HG02938 (cell line): ENCODE measurements at regions not wholly inside any gene's neighbourhood (a gene's known extent, or its start where the extent isn't known, plus 50 kb on each side); places are given as distances from the start of the nearest gene placed in this dataset.

Experiments used
- ATAC-seq: cut with Tn5 transposase; IDR thresholded peaks from one replicate; pipeline ENCODE4 v1.9.1; 2021; ENCODE audit warnings: mild to moderate bottlenecking, moderate library complexity; ENCODE audit not compliant: unreplicated experiment

DNA sequence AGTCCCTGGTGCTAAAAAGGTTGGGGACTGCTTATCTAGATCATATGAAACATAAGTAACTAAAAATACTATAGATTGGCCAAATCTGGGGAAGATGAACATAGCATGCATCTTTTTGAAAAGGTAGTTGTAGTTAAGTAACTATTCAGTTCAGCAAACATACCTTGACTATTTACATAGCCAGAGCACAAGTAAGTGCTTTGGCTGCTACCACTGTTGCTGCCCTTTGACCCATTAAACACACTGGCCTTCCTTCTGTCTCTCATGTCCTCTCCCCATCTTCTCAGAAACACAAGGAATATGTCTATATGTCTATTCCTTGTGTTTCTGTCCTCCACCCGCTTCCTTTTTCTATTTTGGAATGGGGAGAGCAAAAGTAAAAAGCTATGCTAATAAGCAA is 87.9 kb upstream of the SPRY1 start:
- ATAC-seq, result no peak

DNA sequence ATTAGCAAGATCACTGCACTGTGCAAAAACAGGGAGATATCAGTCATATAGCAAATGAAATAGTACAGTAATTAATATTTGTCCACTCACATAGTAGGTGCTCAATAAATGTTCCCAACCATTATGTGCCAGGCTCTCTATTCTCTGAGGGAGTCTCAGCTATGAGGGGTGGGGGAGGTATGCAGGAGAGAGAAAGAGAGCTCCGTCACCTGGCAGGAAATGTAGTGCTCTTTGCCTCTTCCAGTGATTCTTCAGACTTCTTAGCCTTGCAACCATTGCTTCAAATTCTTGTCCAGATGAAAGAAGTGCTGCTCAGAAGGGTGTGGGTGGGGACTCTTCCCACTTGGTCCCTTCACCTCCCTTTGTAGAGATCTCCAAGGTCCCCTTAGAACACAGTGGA is 84.5 kb upstream of the SPRY1 start:
- no peak for ATAC-seq

DNA sequence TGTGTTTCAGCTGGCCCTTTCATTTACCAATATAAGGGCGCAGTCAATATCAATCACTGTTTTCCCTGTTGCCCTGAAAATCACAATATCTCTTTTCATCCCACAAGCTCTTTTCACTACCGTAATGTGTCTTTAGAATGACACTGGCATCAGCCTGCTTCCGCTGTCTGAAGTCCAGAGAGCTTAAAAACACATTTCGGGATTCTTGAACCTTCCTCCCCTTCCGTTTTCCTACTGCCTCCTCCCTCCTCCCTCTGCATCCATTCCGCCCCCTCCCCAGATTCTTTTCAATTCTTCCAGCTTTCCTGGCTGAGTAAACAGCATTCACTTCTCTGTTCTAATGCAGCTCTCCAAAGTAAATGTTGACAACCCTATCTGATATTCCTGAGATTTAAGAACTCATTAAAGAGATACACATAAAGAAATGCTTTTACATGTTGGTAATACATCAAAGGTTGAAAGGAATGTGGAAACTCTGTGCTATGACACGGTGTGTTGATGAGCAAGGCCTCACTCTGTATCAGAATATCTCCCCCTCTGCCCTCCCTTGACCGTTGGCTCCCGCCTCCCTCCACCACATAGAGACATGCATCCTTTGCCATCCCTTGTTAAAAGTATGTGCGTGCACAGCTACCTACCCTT is 83.5 kb upstream of the SPRY1 start:
- ATAC-seq, result no peak

DNA sequence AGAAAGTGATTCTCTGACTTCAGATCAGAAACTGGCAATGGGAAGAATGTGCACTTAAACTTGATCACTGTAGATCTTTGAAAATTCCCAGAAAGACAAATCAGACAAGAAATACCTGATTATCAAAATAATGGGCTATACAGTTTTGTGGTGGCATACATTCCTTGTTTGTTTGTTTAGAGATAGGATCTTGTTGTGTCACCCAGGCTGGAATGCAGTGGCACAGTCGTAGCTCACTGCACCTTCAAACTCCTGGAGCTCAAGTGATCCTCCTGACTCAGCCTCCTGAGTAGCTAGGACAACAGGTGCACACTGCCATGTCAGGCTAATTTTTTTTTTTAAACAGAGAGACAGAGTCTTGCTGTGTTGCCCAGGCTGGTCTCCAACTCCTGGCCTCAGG is 81.0 kb upstream of the SPRY1 start:
- no peak for ATAC-seq

DNA sequence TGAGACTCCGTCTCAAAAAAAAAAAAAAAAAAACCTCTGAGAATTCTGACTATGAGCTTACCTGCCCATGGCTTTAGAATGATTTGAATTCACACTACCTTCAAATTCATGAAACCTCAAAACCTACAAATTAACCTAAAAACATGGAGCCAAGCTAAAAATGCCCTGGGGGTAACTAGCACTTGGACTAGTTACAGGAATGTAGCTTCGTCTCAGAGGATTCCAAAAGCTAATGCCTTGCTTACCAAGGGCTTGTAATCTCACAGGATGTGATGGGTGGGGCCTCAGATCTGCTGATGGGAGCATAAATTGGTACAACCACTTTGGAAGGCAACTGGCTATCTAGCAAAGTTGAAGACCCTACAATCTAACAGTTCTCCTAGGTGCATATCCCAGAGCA is 79.4 kb upstream of the SPRY1 start:
- ATAC-seq, result no peak

DNA sequence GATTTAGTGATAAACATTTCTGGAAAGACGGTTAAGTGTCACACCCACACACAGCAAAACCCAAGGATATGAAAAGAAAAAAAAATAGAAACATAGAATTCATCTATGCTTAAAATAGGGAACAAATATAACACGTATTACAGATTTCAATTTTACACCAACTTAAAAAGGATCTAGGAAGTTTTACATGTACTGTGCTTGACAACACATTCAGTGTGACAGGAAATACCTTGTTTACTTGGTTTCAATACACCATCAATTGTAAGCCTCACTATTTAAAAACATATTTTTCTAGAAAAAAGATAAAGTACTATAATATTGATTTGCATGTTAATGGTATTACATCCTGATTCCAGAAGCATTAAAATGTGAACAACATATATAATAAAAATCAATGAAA is 77.0 kb upstream of the SPRY1 start:
- no peak for ATAC-seq

DNA sequence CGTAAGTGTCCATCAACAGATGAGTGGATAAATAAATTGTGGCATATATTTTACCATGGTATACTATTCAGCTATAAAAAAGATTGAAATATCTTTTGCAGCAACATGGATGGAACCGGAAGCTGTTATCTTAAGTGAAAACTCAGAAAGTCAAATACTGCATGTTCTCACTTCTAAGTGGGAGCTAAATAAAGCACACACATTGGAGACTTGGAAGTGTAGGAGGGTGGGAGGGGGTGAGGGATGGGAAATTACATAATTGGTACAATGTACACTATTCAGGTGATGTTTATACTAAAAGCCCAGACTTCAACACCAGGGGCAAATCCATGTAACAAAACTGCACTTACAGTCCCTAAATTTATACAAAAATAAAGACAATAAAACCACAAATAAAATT is 72.6 kb upstream of the SPRY1 start:
- no peak for ATAC-seq

DNA sequence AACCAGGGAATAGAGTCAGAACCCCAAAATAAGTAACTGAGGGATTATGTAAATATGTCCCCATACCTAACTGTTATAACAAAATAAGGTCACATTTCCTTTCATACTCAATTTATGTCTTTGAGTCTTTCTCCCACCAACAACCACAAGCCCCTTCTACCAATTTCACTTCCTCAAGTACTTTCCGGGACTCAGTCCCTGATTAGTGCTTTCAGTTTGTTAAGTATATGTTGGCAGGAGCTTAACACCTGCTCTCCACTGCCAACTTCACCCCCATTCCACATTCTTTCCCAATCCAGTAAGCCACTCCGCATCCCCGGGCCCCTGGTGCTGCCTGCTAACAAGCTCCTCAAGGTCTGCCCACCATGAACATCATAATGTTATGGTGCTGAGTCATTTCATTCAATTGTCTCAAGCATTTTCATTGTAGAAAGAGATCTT is 71.3 kb upstream of the SPRY1 start:
- ATAC-seq, result peak; percentile 97

DNA sequence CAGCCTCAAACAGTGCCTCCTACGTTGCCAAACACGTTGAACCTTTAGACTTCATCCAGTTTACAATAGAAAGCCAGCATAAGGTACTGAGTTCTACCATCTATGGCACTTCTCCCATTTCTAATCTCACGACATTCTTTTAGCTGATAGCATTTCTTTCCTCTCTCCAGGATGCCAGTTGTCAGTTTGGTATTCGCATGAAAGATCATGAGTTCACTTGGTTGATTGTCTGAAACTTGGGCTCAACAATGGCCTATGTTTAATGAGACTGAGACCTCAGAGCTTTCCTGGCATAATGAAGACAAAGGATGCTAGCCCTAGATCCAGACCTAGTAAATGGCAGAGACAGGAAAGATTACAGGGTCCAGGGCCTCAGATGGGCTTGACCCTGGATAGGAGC is 69.2 kb upstream of the SPRY1 start:
- ATAC-seq, result no peak

DNA sequence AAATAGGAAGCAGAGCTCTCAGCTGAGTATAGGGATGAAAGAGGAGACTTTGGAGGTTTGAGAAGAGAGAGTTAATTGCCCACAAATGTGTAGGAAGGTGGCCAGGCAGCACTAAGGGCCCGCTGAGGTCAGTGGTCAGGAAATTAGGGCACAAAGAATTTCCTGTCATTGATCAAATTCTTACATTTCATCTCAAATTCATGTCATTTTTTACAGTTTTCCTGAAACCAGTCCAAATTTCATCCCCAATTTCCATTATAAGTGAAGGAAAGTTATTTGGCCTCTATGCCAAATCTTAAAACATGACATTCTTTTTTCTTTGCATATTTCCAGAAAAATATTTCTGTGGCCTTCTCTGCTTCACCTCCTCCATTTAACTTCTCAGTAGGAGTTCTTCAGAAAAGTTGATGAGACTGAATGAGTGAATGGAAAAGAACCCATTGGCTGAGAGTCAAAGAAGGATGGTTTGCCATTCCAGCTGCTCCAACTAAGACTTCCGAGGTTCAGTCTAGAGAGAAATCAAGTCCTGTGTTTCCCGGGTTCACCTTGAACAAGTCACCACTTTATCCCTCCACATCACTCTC is 68.7 kb upstream of the SPRY1 start:
- no peak for ATAC-seq

DNA sequence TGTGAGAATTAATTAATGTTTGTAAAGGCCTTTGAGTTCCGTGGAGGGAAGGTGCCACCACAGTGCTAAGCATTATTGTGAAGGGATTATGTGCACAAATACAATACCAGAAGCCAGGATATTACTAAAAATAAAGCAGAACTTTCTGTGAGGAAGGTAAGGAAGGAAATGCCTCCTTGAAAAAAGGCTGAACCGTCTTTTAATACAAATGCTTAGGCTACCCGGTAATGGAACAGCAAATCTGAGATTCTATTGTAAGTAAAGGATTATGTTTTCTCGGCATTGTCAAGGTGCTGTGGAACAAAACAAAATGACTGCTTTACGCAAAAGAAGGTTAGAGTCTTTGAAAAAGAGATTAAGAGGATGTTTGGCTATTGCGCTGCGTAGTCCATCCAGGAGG is 57.9 kb upstream of the SPRY1 start:
- ATAC-seq, result no peak

DNA sequence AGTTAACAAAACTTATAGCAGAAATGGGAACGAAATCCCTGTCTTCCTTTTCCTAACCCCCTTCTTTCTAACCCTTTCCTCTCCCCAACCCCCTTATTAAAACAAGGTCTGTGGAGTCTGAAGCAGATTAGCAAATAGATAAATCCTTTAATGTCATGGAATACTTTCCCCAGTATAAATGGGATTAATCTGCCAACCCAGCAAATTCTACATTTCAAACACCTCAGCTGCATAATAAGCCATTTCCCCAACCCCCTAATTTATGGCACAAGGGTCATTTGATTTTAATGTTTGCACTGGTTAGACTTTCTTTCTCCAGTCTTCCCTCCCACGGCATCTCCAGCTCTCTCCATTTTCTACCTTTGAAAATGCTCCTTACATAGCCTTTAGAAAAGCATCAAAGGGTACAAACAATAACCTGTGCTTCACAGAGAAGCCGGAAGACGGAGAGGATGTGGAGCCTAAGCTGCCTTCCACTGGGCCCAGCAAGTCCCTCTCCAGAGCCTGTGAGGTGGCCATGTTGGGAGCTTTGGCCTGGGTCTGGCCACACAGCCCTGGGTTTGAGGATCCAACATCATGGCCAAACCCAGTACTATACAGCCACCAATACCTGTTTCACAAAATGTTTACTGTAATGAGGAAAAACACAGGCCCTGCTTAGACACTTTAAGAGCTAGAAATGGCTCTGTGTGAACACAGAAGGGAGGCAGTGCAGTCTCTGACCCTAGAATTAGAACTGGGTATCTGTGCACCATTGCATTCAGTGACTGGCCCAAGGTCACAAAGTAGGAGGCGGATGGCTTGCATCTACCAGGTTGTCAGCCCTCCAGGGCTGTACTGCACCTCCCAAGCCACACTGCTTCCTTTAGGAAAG is 56.9 kb upstream of the SPRY1 start:
- no peak for ATAC-seq

DNA sequence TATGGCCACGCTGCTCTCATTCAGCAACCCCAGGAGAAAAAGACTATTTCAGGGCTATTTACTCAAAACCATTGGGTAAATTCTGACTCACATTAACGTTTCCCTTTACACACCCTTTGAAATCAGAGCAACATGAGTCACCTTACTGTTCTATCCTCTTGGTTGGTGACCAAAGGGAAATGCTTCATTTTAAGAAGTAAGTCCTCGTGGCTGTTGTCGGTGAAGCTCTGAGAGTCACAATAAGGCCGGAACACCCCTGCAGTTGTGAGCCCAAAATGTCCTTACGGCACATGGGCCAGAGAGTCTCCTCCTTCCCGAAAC is 56.3 kb upstream of the SPRY1 start:
- ATAC-seq, result no peak

DNA sequence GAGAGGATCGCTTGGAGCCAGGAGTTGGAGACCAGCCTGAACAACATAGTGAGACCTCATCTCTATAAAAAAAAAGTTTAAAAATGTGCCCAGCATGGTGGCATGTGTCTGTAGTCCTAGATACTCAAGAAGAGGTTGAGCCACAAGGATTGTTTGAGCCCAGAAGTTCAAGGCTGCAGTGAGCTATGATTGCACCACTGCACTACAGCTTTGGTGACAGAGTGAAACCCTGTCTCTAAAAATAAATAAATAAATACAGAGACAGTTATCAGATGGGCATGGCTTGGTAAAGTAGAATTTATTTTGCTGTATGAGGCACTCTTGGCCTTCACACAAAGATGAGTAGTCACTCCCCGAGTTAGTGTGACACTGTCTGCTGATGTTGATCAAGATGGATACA is 54.1 kb upstream of the SPRY1 start:
- no peak for ATAC-seq

DNA sequence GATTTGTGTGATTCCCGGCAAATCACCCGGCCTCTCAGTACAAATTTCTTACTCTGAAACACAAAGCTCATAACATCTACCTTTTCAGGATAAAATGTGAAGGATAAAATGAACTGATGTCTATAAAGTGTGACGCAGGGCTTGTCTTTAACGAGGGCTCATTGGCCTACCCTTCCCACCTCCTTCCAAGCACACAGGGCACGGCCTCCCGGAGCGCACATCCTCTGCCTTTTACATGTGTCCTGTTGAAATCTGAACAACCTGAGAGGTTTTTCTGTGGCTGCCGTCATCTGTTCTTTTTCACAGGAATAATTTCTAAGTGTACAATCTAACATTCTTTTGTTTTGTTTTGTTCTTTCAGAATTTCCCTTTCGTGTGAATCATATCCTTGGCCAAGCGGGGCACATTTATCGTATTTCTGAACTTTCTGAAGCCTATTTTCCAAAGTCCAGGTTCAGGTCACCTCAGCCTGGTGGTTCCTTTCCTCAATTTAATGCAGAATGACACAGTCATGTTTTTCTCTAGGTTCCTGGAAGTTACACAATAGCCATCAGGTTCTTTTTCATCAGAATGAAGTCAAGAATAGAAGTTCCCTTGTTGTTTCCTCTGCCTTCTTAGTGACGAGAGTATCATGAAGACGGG is 53.1 kb upstream of the SPRY1 start:
- ATAC-seq, result no peak

DNA sequence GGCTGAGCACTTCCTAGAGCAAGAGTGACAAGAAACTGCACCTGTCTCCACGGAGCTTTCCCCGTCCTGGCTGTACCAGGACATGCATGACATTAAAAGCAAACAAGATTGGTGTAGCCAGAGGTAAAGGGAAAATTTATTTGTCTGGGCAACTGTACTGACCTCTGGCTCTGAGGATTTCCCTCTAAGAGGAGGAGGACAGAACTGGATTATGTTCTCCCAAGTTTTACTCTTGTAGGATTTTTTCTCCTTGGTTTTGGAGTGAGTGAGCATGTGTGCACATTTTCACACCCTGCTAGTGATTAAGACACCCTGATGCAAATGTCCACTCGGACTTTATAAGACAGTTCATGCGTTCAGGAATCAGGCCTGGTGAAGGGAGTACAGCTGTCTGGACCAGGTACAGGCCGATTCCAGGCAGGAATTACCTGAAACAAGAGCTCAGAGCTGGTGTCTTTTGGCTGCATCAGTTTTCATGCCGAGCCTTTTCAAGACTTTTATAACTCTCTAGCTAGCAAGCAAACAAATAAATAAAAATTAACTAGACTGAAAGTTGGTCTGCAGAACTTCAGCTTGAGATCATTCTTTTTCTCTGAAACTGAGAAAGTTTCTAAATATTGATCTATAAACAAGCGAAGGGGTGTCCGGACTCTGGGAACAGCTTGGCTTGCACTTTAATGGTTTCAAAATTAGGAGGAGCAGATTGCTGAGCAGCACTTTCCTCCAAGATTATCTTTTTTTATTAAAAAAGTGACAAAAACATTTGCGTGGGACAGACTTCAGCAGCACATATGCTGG is 51.3 kb upstream of the SPRY1 start:
- no peak for ATAC-seq

DNA sequence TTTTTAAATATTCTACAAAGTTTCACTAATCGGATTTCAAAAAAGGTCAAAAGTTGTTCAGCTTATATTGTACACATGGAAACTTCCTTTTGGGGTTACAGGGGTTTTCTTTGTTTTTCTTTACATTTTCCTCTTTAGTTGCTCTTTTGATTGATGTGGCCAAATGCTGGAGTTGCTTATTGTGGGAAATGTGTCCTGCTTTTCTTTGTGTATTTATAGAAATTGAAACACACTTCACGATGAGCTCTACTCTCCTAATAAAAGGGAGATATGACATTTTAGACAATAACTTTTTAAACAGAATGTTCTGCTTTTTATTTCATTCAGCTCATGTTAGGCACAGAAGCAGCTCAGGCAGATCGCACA is 50.7 kb upstream of the SPRY1 start:
- no peak for ATAC-seq

DNA sequence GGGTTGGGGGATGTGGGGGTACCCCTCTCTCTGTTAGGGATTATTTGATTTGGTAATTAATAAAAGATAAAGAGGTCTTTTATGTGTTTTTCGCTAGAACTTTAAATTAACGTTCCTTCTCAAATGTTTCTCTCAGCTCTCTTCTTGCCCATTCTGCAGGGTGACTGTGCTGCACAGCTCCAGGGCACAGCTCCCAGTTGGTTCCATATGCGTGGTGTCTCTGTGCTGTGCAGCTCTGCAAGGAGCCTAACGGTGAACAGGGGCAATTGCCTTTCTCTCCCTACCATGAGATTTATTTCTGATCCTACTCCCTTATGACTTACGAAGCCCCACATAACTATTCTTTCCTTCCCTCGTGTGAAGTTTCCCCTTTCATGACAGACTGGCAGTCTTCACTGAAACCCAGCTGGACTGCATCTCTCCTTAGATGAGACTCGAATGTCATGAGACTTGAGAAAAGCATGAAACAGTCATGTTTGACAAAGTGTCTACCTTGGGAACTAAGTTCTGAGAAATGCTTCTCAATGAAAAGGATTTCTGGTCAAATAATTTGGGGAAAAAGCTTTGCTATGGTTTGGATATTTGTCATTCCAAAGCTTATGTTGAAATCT is 50.2 kb upstream of the SPRY1 start:
- no peak for ATAC-seq
